GM12878 (cell line): ENCODE measurements at regions not wholly inside any gene's neighbourhood (a gene's known extent, or its start where the extent isn't known, plus 50 kb on each side); places are given as distances from the start of the nearest gene placed in this dataset.

Source experiments
- CEBPB ChIP-seq, 2 experiments: fragments of 150-350 bp in 1 of 2; IDR thresholded peaks; 2 replicates each; pipeline ENCODE4 v1.6.1; 2012 to 2014; ENCODE audit warnings: low read depth in 2 of 2, low read length in 2 of 2, borderline replicate concordance in 1 of 2, inconsistent platforms in 1 of 2
- CTCF ChIP-seq, 3 experiments: IDR thresholded peaks in 2 of 3; conservative IDR thresholded peaks in 1 of 3; 2 replicates each; pipeline ENCODE4 v1.5.1; 2011; ENCODE audit warnings: low read depth in 3 of 3, low read length in 3 of 3, mild to moderate bottlenecking in 3 of 3, control low read depth in 2 of 3, moderate library complexity in 2 of 3, inconsistent platforms in 1 of 3, mixed read lengths in 1 of 3; ENCODE audit not compliant: control insufficient read depth in 2 of 3, insufficient read depth in 1 of 3; ENCODE audit errors: extremely low read depth in 1 of 3
- JUND ChIP-seq: IDR thresholded peaks from 2 replicates; pipeline ENCODE4 v1.6.1; 2012; ENCODE audit warnings: low read depth, mild to moderate bottlenecking, low read length, improper control_type of control experiment, moderate library complexity
- RAD21 ChIP-seq: IDR thresholded peaks from 2 replicates; pipeline ENCODE4 v1.6.1; 2011; ENCODE audit warnings: mild to moderate bottlenecking, low read depth, low read length, moderate library complexity; ENCODE audit not compliant: insufficient read depth
- RFX5 ChIP-seq: IDR thresholded peaks from 2 replicates; pipeline ENCODE4 v1.6.1; 2011; ENCODE audit warnings: low read depth, low read length, improper control_type of control experiment
- USF2 ChIP-seq: IDR thresholded peaks from 2 replicates; pipeline ENCODE4 v1.6.1; 2011; ENCODE audit warnings: low read depth, low read length, improper control_type of control experiment, borderline replicate concordance
- TF ChIP-seq, protein P1 (sequence below): IDR thresholded peaks from 2 replicates; pipeline ENCODE4 v1.6.1; 2012; ENCODE audit warnings: low read depth, low read length, improper control_type of control experiment

DNA sequence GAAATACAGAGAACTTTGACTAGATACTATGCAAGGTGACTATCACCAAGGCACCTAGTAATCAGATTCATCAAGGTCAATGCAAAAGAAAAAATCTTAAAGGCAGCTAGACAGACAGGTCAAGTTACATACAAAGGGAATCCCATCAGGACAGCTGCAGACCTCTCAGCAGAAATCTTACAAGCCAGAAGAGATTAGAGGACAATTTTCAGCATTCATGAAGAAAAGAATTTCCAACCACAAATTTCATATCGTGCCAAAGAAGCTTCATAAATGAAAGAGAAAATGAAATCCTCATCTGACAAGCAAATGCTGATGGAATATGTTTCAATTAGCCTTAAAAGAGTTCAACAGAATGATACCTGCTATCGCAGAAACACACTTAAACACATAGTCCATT lies 913.7 kb downstream of the RPS29 start:
- TF ChIP-seq CTCF (IDR thresholded peaks at IDR 0.05 in 2 of 3, conservative IDR thresholded peaks at IDR 0.05 in 1 of 3; ENCODE audit: control insufficient read depth in 2 of 3, extremely low read depth in 1 of 3, insufficient read depth in 1 of 3, low read depth in 3 of 3, low read length in 3 of 3): no peak
- TF ChIP-seq CEBPB (IDR thresholded peaks at IDR 0.05; ENCODE audit: borderline replicate concordance in 1 of 2, low read depth in 2 of 2, low read length in 2 of 2): no peak
- TF ChIP-seq RFX5: no peak
- no peak for TF ChIP-seq JUND
- TF ChIP-seq, protein P1, sequence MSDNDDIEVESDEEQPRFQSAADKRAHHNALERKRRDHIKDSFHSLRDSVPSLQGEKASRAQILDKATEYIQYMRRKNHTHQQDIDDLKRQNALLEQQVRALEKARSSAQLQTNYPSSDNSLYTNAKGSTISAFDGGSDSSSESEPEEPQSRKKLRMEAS: no peak
- no peak for TF ChIP-seq RAD21
- TF ChIP-seq USF2: no peak
